ENCODE measurements at regions not wholly inside any gene's neighbourhood (a gene's known extent, or its start where the extent isn't known, plus 50 kb on each side); places are given as distances from the start of the nearest gene placed in this dataset.

DNA sequence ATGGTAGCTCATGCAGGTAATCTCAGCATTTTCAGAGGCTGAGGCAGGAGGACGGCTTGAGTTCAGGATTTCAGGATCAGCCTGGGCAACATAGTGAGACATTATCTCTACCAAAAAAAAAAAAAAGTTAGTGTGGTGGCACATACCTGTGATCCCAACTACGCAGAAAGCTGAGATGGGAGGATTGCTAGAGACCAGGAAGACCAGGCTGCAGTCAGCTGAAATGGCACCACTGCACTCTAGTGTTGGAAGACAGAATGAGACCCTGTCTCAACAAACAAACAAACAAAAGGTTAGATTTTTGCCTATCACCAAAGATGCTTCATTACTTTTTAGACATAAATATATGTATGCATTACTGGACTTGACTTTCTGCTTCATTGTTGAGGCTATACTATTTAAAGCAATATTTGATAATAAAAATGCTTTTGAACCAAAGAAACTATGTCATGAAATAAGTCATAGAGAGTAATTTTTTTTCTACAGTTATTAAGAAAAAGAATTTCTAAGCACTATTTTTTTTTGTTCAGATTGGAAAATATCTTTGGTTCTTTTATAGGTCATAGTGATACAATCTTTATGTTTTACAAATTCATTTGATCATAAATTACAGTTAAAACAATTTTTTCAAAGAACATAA is 1180.1 kb upstream of the ATXN8OS start:
- Histone ChIP-seq H3F3A (ENCODE audit: insufficient read depth, low read length) (no peaks in the 10 kb centered on the region), H2AFZ (ENCODE audit: low read length) (no peak overlapping the region), H3K4me2 (ENCODE audit: low read depth, low read length) (no peak overlapping the region), H3K36me3 (replicated peaks; ENCODE audit: insufficient read depth, low read length) (no peaks in the 10 kb centered on the region), H3K4me1 (ENCODE audit: low read length) (no peaks in the 10 kb centered on the region), H4K20me1 (ENCODE audit: insufficient read depth, low read length) (no peaks in the 10 kb centered on the region), H3K9ac (ENCODE audit: low read length) (no peak overlapping the region), H3K27ac (ENCODE audit: low read length) (no peak overlapping the region), H3K79me2 (ENCODE audit: low read length) (no peaks in the 10 kb centered on the region), H3K9me3 (replicated peaks; ENCODE audit: insufficient read depth, low read length) (no peaks in the 10 kb centered on the region), H3K27me3 (replicated peaks; ENCODE audit: insufficient read depth, low read length) (no peaks in the 10 kb centered on the region), H3K9me2 (replicated peaks; ENCODE audit: insufficient read depth, low read length) (no peaks in the 10 kb centered on the region), H3K4me3 (ENCODE audit: low read length) (no peak overlapping the region)
- peak; percentile 16 for DNase-seq
- TF ChIP-seq CTCF (IDR thresholded peaks at IDR 0.05; ENCODE audit: low read length) (peak; percentile 48), EZH2phosphoT487 (IDR thresholded peaks at IDR 0.05; ENCODE audit: low read length) (no peak)

GRCh38 chr13:68923995-68924394 is 1183.6 kb upstream of the ATXN8OS start:
- Histone ChIP-seq H3K9me3 (replicated peaks; ENCODE audit: insufficient read depth, low read length) (no peaks in the 10 kb centered on the region), H3F3A (ENCODE audit: insufficient read depth, low read length) (no peaks in the 10 kb centered on the region), H3K4me3 (ENCODE audit: low read length) (no peak overlapping the region), H3K27ac (ENCODE audit: low read length) (no peak overlapping the region), H3K9me2 (replicated peaks; ENCODE audit: insufficient read depth, low read length) (no peaks in the 10 kb centered on the region), H3K27me3 (replicated peaks; ENCODE audit: insufficient read depth, low read length) (no peaks in the 10 kb centered on the region), H3K4me2 (ENCODE audit: low read depth, low read length) (no peak overlapping the region), H3K9ac (ENCODE audit: low read length) (no peak overlapping the region), H3K79me2 (ENCODE audit: low read length) (no peaks in the 10 kb centered on the region), H3K36me3 (replicated peaks; ENCODE audit: insufficient read depth, low read length) (no peaks in the 10 kb centered on the region), H4K20me1 (ENCODE audit: insufficient read depth, low read length) (no peaks in the 10 kb centered on the region), H3K4me1 (ENCODE audit: low read length) (no peaks in the 10 kb centered on the region), H2AFZ (ENCODE audit: low read length) (no peak overlapping the region)
- no peak for TF ChIP-seq CTCF (IDR thresholded peaks at IDR 0.05; ENCODE audit: low read length)
- no peak for TF ChIP-seq EZH2 (optimal IDR thresholded peaks at IDR 0.05; ENCODE audit: low read depth, low read length)
- TF ChIP-seq EZH2phosphoT487 (IDR thresholded peaks at IDR 0.05; ENCODE audit: low read length): no peak
- DNase-seq: no peak

DNA sequence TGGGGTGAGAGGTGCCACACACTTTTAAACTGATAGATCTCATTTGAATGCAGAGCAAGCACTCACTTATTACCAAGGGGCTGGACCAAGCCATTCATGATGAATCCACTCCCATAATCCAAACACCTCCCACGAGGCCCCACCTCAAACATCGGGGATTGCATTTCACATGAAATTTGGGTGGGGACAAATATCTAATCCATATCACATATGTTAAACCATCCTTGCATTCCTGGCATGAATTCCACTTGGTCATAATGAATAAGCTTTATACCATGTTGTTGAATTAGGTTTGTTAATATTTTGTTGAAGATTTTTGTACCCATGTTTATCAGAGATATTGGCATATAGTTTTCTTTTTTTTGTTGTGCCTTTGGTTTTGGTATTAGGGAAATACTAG is 1198.7 kb upstream of the ATXN8OS start:
- Histone ChIP-seq H3K4me1 (ENCODE audit: low read length) (no peaks in the 10 kb centered on the region), H3K9me2 (replicated peaks; ENCODE audit: insufficient read depth, low read length) (no peaks in the 10 kb centered on the region), H2AFZ (ENCODE audit: low read length) (no peak overlapping the region), H3K9ac (ENCODE audit: low read length) (no peak overlapping the region), H3K36me3 (replicated peaks; ENCODE audit: insufficient read depth, low read length) (no peaks in the 10 kb centered on the region), H3K79me2 (ENCODE audit: low read length) (no peaks in the 10 kb centered on the region), H3K27ac (ENCODE audit: low read length) (no peak overlapping the region), H3K27me3 (replicated peaks; ENCODE audit: insufficient read depth, low read length) (no peaks in the 10 kb centered on the region), H4K20me1 (ENCODE audit: insufficient read depth, low read length) (no peaks in the 10 kb centered on the region), H3F3A (ENCODE audit: insufficient read depth, low read length) (no peaks in the 10 kb centered on the region), H3K4me2 (ENCODE audit: low read depth, low read length) (no peak overlapping the region), H3K9me3 (replicated peaks; ENCODE audit: insufficient read depth, low read length) (no peaks in the 10 kb centered on the region), H3K4me3 (ENCODE audit: low read length) (no peak overlapping the region)
- no peak for DNase-seq
- TF ChIP-seq CTCF (IDR thresholded peaks at IDR 0.05; ENCODE audit: low read length) (no peak), EZH2 (optimal IDR thresholded peaks at IDR 0.05; ENCODE audit: low read depth, low read length) (no peak), EZH2phosphoT487 (IDR thresholded peaks at IDR 0.05; ENCODE audit: low read length) (no peak)
